Glomerular endothelial cell (primary cell): ENCODE measurements at regions not wholly inside any gene's neighbourhood (a gene's known extent, or its start where the extent isn't known, plus 50 kb on each side); places are given as distances from the start of the nearest gene placed in this dataset.

Experiments
- DNase-seq: peaks from one replicate; pipeline ENCODE4 v3.0.0-alpha.2; 2011; ENCODE audit warnings: low read depth, low spot score; ENCODE audit errors: extremely low read depth

- no peak for DNase-seq
Measured at GRCh38 chr6:40645043-40645442, 57.9 kb upstream of the LRFN2 start.

- no peak for DNase-seq
Measured at GRCh38 chr6:40642837-40643236, 55.7 kb upstream of the LRFN2 start.

GRCh38 chr6:40642190-40642589 lies 55.0 kb upstream of the LRFN2 start:
- no peak for DNase-seq

GRCh38 chr6:40640599-40641227 lies 53.5 kb upstream of the LRFN2 start:
- DNase-seq = no peak
